ENCODE measurements at regions not wholly inside any gene's neighbourhood (a gene's known extent, or its start where the extent isn't known, plus 50 kb on each side); places are given as distances from the start of the nearest gene placed in this dataset.

DNA sequence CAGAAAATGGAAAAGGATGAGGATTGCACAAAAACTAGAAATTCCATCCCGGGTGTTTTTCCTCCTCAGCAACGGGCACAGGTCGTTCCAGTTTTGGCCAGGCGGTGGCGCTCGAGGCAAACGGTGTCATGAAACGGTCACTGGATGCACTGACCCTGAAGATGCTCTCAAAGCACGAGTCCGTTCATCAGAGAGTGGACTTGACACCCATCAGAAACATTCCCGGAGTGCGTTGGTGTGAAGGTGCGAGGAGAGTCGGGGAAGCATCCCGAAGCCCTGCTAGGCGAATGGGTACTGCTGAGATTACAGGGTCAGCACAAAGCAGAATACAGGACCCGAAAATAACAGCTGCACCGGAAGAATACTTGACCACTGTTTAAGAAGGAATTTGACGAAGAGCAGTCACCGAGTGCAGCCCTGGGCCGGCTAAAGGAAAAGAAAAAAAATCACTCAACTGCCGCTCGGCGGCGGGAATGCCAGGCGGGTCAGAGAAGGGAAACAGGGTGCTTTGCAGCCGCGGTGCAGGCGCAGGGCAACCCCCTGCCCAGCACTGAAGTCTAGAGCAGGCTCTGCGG lies 71.7 kb upstream of the ETS2 start:
- no peak overlapping the region for H3K4me3 ChIP-seq (IDR thresholded peaks at IDR 0.05; ENCODE audit: insufficient read depth, low read depth, low read length)
- no peaks in the 10 kb centered on the region for H3K36me3 ChIP-seq (ENCODE audit: insufficient read depth)
- no peaks in the 10 kb centered on the region for H4K20me1 ChIP-seq (ENCODE audit: insufficient read depth)
- H3K4me1 ChIP-seq (ENCODE audit: low read depth, poor library complexity, severe bottlenecking), result peaks cover 6% of the 10 kb centered on the region
- H3K27me3 ChIP-seq (ENCODE audit: insufficient read depth, low read depth), result no peaks in the 10 kb centered on the region
- H3K4me2 ChIP-seq, result peak overlapping the region; percentile 44
- H2AFZ ChIP-seq (ENCODE audit: low read depth), result peak overlapping the region; percentile 36; the same call in 1 of the 2 replicates
- H3K27ac ChIP-seq, result no peak overlapping the region
- H3K79me2 ChIP-seq (ENCODE audit: insufficient read depth, low read depth), result no peaks in the 10 kb centered on the region
- H3K9ac ChIP-seq, result no peak overlapping the region
- TF ChIP-seq, protein P1, sequence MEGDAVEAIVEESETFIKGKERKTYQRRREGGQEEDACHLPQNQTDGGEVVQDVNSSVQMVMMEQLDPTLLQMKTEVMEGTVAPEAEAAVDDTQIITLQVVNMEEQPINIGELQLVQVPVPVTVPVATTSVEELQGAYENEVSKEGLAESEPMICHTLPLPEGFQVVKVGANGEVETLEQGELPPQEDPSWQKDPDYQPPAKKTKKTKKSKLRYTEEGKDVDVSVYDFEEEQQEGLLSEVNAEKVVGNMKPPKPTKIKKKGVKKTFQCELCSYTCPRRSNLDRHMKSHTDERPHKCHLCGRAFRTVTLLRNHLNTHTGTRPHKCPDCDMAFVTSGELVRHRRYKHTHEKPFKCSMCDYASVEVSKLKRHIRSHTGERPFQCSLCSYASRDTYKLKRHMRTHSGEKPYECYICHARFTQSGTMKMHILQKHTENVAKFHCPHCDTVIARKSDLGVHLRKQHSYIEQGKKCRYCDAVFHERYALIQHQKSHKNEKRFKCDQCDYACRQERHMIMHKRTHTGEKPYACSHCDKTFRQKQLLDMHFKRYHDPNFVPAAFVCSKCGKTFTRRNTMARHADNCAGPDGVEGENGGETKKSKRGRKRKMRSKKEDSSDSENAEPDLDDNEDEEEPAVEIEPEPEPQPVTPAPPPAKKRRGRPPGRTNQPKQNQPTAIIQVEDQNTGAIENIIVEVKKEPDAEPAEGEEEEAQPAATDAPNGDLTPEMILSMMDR (conservative IDR thresholded peaks at IDR 0.05; ENCODE audit: low read depth, low read length), result peak; percentile 97

DNA sequence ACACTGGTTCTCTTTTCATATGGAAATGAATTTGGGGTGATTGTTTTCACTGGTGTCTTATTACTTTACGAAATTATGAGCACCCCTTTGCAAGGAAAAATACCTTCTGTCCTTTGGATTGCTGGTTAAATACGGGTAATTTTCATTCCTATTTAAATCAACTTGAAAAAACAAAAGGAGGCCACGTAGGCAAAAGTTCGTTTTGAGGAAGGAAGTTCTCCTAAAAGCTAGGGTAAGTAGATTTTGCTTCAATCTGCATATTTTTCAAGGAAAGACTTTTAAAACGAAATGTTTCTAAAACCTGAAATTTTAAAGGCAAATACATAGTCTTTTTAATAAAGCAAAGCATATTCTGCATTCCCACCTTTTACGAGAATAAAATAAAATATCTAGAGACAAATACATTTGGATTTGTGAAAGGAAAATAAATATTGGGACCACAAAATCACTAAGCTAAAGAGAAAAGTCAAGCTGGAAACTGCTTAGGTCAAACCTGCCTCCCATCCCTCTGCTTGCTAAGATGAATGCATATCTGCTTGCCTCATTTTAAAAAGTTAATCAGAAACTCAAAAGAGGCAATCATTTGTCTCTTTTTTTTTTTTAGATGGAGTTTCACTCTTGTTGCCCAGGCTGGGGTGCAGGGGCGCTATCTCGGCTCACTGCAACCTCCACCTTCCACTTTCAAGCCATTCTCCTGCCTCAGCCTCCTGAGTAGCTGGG lies 70.9 kb upstream of the ETS2 start:
- H3K27ac ChIP-seq, result no peak overlapping the region
- TF ChIP-seq, protein P1 (conservative IDR thresholded peaks at IDR 0.05; ENCODE audit: low read depth, low read length), result no peak
- no peaks in the 10 kb centered on the region for H3K27me3 ChIP-seq (ENCODE audit: insufficient read depth, low read depth)
- no peak overlapping the region for H3K9ac ChIP-seq
- H3K4me1 ChIP-seq (ENCODE audit: low read depth, poor library complexity, severe bottlenecking), result peaks cover 6% of the 10 kb centered on the region
- H3K4me3 ChIP-seq (IDR thresholded peaks at IDR 0.05; ENCODE audit: insufficient read depth, low read depth, low read length), result no peak overlapping the region
- no peak overlapping the region for H2AFZ ChIP-seq (ENCODE audit: low read depth)
- H3K79me2 ChIP-seq (ENCODE audit: insufficient read depth, low read depth), result no peaks in the 10 kb centered on the region
- H3K36me3 ChIP-seq (ENCODE audit: insufficient read depth), result no peaks in the 10 kb centered on the region
- no peaks in the 10 kb centered on the region for H4K20me1 ChIP-seq (ENCODE audit: insufficient read depth)
- no peak overlapping the region; the same call in 1 of the 2 replicates for H3K4me2 ChIP-seq

DNA sequence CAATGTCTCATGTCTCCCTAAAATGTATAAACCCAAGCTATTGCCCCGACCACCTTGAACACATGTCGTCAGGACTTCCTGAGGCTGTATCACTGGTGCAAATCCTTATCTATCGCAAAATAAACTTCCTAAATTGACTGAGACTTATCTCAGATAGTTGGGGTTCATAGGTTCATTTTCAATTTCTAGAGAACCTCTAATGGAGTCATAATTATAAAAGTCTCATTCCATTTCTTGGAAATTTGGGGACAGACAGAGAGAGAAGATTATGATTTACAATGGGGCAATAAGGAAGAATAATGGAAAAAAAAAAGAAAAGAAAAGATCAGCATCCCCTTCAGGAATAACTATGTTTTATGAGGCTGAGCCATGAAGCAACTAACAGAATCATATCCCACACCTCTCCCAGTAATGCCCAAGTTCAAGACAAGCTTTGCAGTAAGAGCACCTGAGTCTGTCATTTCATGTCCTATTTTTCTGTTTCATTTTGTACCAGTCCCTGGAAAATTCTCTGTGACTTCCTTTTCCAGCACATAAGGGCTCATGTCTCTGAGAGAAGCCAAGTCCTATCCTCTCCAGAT lies 70.0 kb upstream of the ETS2 start:
- no peak overlapping the region for H3K4me2 ChIP-seq
- no peaks in the 10 kb centered on the region for H3K27me3 ChIP-seq (ENCODE audit: insufficient read depth, low read depth)
- H3K4me1 ChIP-seq (ENCODE audit: low read depth, poor library complexity, severe bottlenecking), result peaks cover 6% of the 10 kb centered on the region
- no peaks in the 10 kb centered on the region for H3K36me3 ChIP-seq (ENCODE audit: insufficient read depth)
- H4K20me1 ChIP-seq (ENCODE audit: insufficient read depth), result no peaks in the 10 kb centered on the region
- H3K9ac ChIP-seq, result no peak overlapping the region
- no peak overlapping the region for H3K27ac ChIP-seq
- TF ChIP-seq, protein P1 (conservative IDR thresholded peaks at IDR 0.05; ENCODE audit: low read depth, low read length), result no peak
- H2AFZ ChIP-seq (ENCODE audit: low read depth), result no peak overlapping the region
- no peak overlapping the region for H3K4me3 ChIP-seq (IDR thresholded peaks at IDR 0.05; ENCODE audit: insufficient read depth, low read depth, low read length)
- no peaks in the 10 kb centered on the region for H3K79me2 ChIP-seq (ENCODE audit: insufficient read depth, low read depth)

DNA sequence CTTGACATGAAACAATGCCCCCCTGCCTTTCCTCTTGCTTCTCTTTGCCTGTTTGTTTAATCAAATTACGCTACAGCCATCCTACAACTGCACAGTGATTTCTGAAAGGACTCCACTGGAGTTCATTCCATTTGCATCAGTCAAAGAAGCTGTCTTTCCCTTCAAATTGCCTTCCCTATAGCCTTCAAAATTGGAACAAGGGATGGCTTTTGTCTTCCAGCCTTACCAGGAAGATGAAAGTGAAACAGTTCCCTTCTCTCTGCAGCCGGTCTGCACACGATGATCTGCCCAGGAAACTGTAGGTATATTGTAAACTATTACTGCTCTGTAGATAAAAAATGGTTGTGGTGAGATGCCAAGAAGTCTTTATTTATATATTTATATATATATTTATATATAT lies 65.6 kb upstream of the ETS2 start:
- H3K36me3 ChIP-seq (ENCODE audit: insufficient read depth), result no peaks in the 10 kb centered on the region
- H3K4me3 ChIP-seq (IDR thresholded peaks at IDR 0.05; ENCODE audit: insufficient read depth, low read depth, low read length), result no peak overlapping the region
- H3K27ac ChIP-seq, result no peak overlapping the region
- no peaks in the 10 kb centered on the region for H3K27me3 ChIP-seq (ENCODE audit: insufficient read depth, low read depth)
- TF ChIP-seq, protein P1 (conservative IDR thresholded peaks at IDR 0.05; ENCODE audit: low read depth, low read length), result no peak
- H3K4me1 ChIP-seq (ENCODE audit: low read depth, poor library complexity, severe bottlenecking), result no peaks in the 10 kb centered on the region
- H3K79me2 ChIP-seq (ENCODE audit: insufficient read depth, low read depth), result no peaks in the 10 kb centered on the region
- H3K9ac ChIP-seq, result no peak overlapping the region
- H4K20me1 ChIP-seq (ENCODE audit: insufficient read depth), result no peaks in the 10 kb centered on the region
- no peak overlapping the region for H3K4me2 ChIP-seq
- H2AFZ ChIP-seq (ENCODE audit: low read depth), result no peak overlapping the region

Data from KMS-11 (cell line).